HCT116 (cell line): ENCODE measurements at regions not wholly inside any gene's neighbourhood (a gene's known extent, or its start where the extent isn't known, plus 50 kb on each side); places are given as distances from the start of the nearest gene placed in this dataset.

Experiments
- ATAC-seq: fragments of 200-7000 bp; cut with Tn5 transposase; 2 replicates; pipeline ENCODE4 v1.9.1; 2020; ENCODE audit warnings: mild to moderate bottlenecking, moderate library complexity
- BruUV-seq: library from RNA; stranded (reverse); fragments of 400-500 nt; replicated peaks from 2 replicates; lab custom pipeline; 2021; lab: Mats Ljungman, UMichigan
- CTCF ChIA-PET: fragments of 300-600 bp; sonication (Branson Sonifier 250); formaldehyde crosslinking; loops from one replicate; lab custom pipeline; 2021; ENCODE audit warnings: antibody characterized with exemption; lab: Charles Lee
- POLR2A ChIA-PET: fragments of 300-600, 350-600 bp; sonication (Branson Sonifier 250); formaldehyde crosslinking; loops from one replicate; lab custom pipeline; 2021; ENCODE audit warnings: antibody characterized with exemption; lab: Charles Lee
- RAD21 ChIA-PET, 2 experiments: fragments of 300-600 bp; sonication (Branson Sonifier 250); formaldehyde crosslinking; loops; one replicate each; lab custom pipeline; 2023; ENCODE audit warnings: low total read pairs in 2 of 2; ENCODE audit not compliant: uncharacterized antibody in 2 of 2, unreplicated experiment in 2 of 2, low non-redundant PET in 1 of 2; lab: Charles Lee
- DNase-seq: peaks from one replicate; pipeline ENCODE4 v3.0.0-alpha.2; 2010; ENCODE audit warnings: low read depth, low spot score
- H2AFZ ChIP-seq: fragments of 200-600 bp; shearing (Covaris generic), sonication (generic); 2 replicates; pipeline ENCODE4 v1.6.1; 2017; ENCODE audit warnings: low read depth, mixed run types, mixed read lengths, antibody characterized with exemption, low read length; ENCODE audit not compliant: poor library complexity, severe bottlenecking
- H3K27ac ChIP-seq: 2 replicates; pipeline ENCODE4 v1.5.1; 2012; ENCODE audit warnings: low read depth, low read length
- H3K27me3 ChIP-seq: fragments of 200-600 bp; sonication (generic); 2 replicates; pipeline ENCODE4 v1.6.1; 2016; ENCODE audit warnings: mixed run types, low read length, mixed read lengths; ENCODE audit not compliant: insufficient read depth
- H3K36me3 ChIP-seq, 2 experiments: fragments of 200-500 bp in 1 of 2; fragments of 200-600 bp in 1 of 2; sonication (Bioruptor generic) in 1 of 2; sonication (generic) in 1 of 2; 2 replicates each; pipeline versions ENCODE4 v1.5.1 to v1.6.1; 2014 to 2016; ENCODE audit warnings: low read length in 2 of 2, inconsistent platforms in 1 of 2, mixed read lengths in 1 of 2, mixed run types in 1 of 2; ENCODE audit not compliant: insufficient read depth in 2 of 2, control insufficient read depth in 1 of 2
- H3K4me1 ChIP-seq, 2 experiments: fragments of 200-600 bp in 1 of 2; sonication (generic) in 1 of 2; 2 replicates each; pipeline versions ENCODE4 v1.5.1 to v1.6.1; 2012 to 2017; ENCODE audit warnings: low read length in 2 of 2, inconsistent platforms in 1 of 2, mild to moderate bottlenecking in 1 of 2, mixed read lengths in 1 of 2, mixed run types in 1 of 2, moderate library complexity in 1 of 2; ENCODE audit not compliant: insufficient read depth in 2 of 2, control insufficient read depth in 1 of 2
- H3K4me2 ChIP-seq: fragments of 200-600 bp; sonication (generic); 2 replicates; pipeline ENCODE4 v1.6.1; 2017; ENCODE audit warnings: mixed run types, low read length, mixed read lengths
- H3K4me3 ChIP-seq, 2 experiments: fragments of 200-600 bp in 1 of 2; sonication (generic) in 1 of 2; replicated peaks in 1 of 2; 2 replicates each; pipeline ENCODE4 v1.5.1; 2011 to 2016; ENCODE audit warnings: low read length in 2 of 2, control low read depth in 1 of 2, low read depth in 1 of 2, mild to moderate bottlenecking in 1 of 2, mixed read lengths in 1 of 2, mixed run types in 1 of 2
- H3K79me2 ChIP-seq: fragments of 200-600 bp; sonication (generic); 2 replicates; pipeline ENCODE4 v1.6.1; 2017; ENCODE audit warnings: mild to moderate bottlenecking, mixed run types, low read length, moderate library complexity, mixed read lengths; ENCODE audit not compliant: insufficient read depth
- H3K9ac ChIP-seq: fragments of 200-600 bp; sonication (generic); 2 replicates; pipeline ENCODE4 v1.6.1; 2016; ENCODE audit warnings: low read length, mixed read lengths
- H3K9me2 ChIP-seq: fragments of 200-600 bp; sonication (generic), shearing (Covaris generic); 2 replicates; pipeline ENCODE4 v1.6.1; 2017; ENCODE audit warnings: mixed run types, mild to moderate bottlenecking, moderate library complexity; ENCODE audit not compliant: insufficient read depth
- H3K9me3 ChIP-seq, 2 experiments: fragments of 200-500 bp in 1 of 2; fragments of 200-600 bp in 1 of 2; sonication (Bioruptor generic) in 1 of 2; sonication (generic) in 1 of 2; 2 replicates each; pipeline ENCODE4 v1.6.1; 2014 to 2017; ENCODE audit warnings: low read length in 2 of 2, mixed read lengths in 2 of 2, inconsistent platforms in 1 of 2, low read depth in 1 of 2, mild to moderate bottlenecking in 1 of 2, mixed run types in 1 of 2, moderate library complexity in 1 of 2; ENCODE audit not compliant: control insufficient read depth in 1 of 2, insufficient read depth in 1 of 2
- H4K20me1 ChIP-seq: fragments of 200-600 bp; sonication (generic), shearing (Covaris generic); 2 replicates; pipeline ENCODE4 v1.6.1; 2017; ENCODE audit warnings: mixed run types, mild to moderate bottlenecking, moderate library complexity; ENCODE audit not compliant: insufficient read depth
- FOSL1 ChIP-seq: IDR thresholded peaks from 2 replicates; pipeline ENCODE4 v1.6.1; 2012; ENCODE audit warnings: low read depth
- POLR2A ChIP-seq: IDR thresholded peaks from 2 replicates; pipeline ENCODE4 v1.7.0; 2011; ENCODE audit warnings: borderline replicate concordance; ENCODE audit not compliant: insufficient read depth, insufficient read length; ENCODE audit errors: extremely low read depth
- RAD21 ChIP-seq: IDR thresholded peaks from 2 replicates; pipeline ENCODE4 v1.6.1; 2012; ENCODE audit warnings: low read depth, mild to moderate bottlenecking
- REST ChIP-seq: IDR thresholded peaks from 2 replicates; pipeline ENCODE4 v1.6.1; 2012; ENCODE audit warnings: low read depth
- YY1 ChIP-seq: IDR thresholded peaks from 2 replicates; pipeline ENCODE4 v1.6.1; 2011; ENCODE audit warnings: low read length, low read depth, moderate library complexity, mild to moderate bottlenecking; ENCODE audit not compliant: insufficient replicate concordance; ENCODE audit errors: extremely low read depth
- ZFX ChIP-seq: fragments of 450-650 bp; IDR thresholded peaks from 2 replicates; pipeline ENCODE4 v1.6.1; 2017
- ZNF274 ChIP-seq: fragments of 200-500 bp; sonication (Bioruptor generic); IDR thresholded peaks from 2 replicates; pipeline ENCODE4 v1.6.1; 2014; ENCODE audit warnings: mild to moderate bottlenecking, low read depth, low read length, inconsistent platforms
- intact Hi-C: fragments of 100-400 bp; cut with micrococcal nuclease; formaldehyde crosslinking; loops from 2 replicates; pipeline ENCODE4 v1.10.0; 2022
- TF ChIP-seq, protein P1 (sequence below), 3 experiments: fragments of 200-600 bp in 1 of 3; sonication (generic) in 1 of 3; IDR thresholded peaks in 2 of 3; conservative IDR thresholded peaks in 1 of 3; 2 replicates each; pipeline ENCODE4 v1.5.1; 2012 to 2017; ENCODE audit warnings: low read depth in 2 of 3, low read length in 2 of 3, antibody characterized with exemption in 1 of 3, borderline replicate concordance in 1 of 3, control low read depth in 1 of 3, mild to moderate bottlenecking in 1 of 3, mixed read lengths in 1 of 3, mixed run types in 1 of 3, moderate library complexity in 1 of 3; ENCODE audit not compliant: insufficient read depth in 1 of 3

- Histone ChIP-seq H3K27ac (no peak overlapping the region), H4K20me1 (no peaks in the 10 kb centered on the region), H3K9ac (no peak overlapping the region), H3K4me1 (peaks cover 0 to 18% of the 10 kb centered on the region in 2 experiments; a peak in 2 of 4 replicates), H3K36me3 (no peaks in the 10 kb centered on the region), H3K4me3 (no peak overlapping the region), H3K27me3 (no peaks in the 10 kb centered on the region), H3K79me2 (no peaks in the 10 kb centered on the region), H3K9me2 (no peaks in the 10 kb centered on the region), H2AFZ (no peak overlapping the region), H3K9me3 (no peaks in the 10 kb centered on the region), H3K4me2 (no peak overlapping the region)
- no peak for TF ChIP-seq YY1
- no peak for TF ChIP-seq REST
- no peak for TF ChIP-seq ZFX
- no peak for TF ChIP-seq RAD21
- TF ChIP-seq, protein P1, sequence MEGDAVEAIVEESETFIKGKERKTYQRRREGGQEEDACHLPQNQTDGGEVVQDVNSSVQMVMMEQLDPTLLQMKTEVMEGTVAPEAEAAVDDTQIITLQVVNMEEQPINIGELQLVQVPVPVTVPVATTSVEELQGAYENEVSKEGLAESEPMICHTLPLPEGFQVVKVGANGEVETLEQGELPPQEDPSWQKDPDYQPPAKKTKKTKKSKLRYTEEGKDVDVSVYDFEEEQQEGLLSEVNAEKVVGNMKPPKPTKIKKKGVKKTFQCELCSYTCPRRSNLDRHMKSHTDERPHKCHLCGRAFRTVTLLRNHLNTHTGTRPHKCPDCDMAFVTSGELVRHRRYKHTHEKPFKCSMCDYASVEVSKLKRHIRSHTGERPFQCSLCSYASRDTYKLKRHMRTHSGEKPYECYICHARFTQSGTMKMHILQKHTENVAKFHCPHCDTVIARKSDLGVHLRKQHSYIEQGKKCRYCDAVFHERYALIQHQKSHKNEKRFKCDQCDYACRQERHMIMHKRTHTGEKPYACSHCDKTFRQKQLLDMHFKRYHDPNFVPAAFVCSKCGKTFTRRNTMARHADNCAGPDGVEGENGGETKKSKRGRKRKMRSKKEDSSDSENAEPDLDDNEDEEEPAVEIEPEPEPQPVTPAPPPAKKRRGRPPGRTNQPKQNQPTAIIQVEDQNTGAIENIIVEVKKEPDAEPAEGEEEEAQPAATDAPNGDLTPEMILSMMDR (IDR thresholded peaks at IDR 0.05 in 2 of 3, conservative IDR thresholded peaks at IDR 0.05 in 1 of 3; ENCODE audit: borderline replicate concordance in 1 of 3, insufficient read depth in 1 of 3, low read depth in 2 of 3, low read length in 2 of 3), result no peak
- TF ChIP-seq FOSL1, result no peak
- TF ChIP-seq POLR2A, result no peak
- no peak for TF ChIP-seq ZNF274
- no TSS peak for BruUV-seq
- ATAC-seq (no peak), DNase-seq (no peak)
- intact Hi-C loops, result no loop called here
- POLR2A ChIA-PET, result no interaction called here
- RAD21 ChIA-PET, result no interaction called here
- CTCF ChIA-PET, result interaction anchor here (1.5 kb wide), 1 partner anchor 86 kb away, joined by 4 read pairs; no protein-coding TSS in a partner anchor
Observed at GRCh38 chr3:170725285-170725731, 139.4 kb upstream of the SLC7A14 start.
